HG03442 (cell line): ENCODE measurements at regions not wholly inside any gene's neighbourhood (a gene's known extent, or its start where the extent isn't known, plus 50 kb on each side); places are given as distances from the start of the nearest gene placed in this dataset.

Experiments used
- ATAC-seq: cut with Tn5 transposase; IDR thresholded peaks from one replicate; pipeline ENCODE4 v1.9.1; 2021; ENCODE audit warnings: mild to moderate bottlenecking, moderate library complexity; ENCODE audit not compliant: unreplicated experiment

GRCh38 chr9:80004714-80005113 lies 432.9 kb downstream of the TLE4 start:
- no peak for ATAC-seq

GRCh38 chr9:79990536-79990935 lies 418.8 kb downstream of the TLE4 start:
- ATAC-seq: no peak

- ATAC-seq: no peak
Observed at GRCh38 chr9:79989079-79989478, 417.3 kb downstream of the TLE4 start.

- ATAC-seq: no peak
Observed at GRCh38 chr9:79988126-79988525, 416.4 kb downstream of the TLE4 start.

- ATAC-seq: no peak
Observed at GRCh38 chr9:79986437-79986836, 414.7 kb downstream of the TLE4 start.

- no peak for ATAC-seq
Observed at GRCh38 chr9:79985772-79986171, 414.0 kb downstream of the TLE4 start.

GRCh38 chr9:79985264-79985663 lies 413.5 kb downstream of the TLE4 start:
- no peak for ATAC-seq

GRCh38 chr9:79984429-79985067 lies 412.8 kb downstream of the TLE4 start:
- no peak for ATAC-seq

GRCh38 chr9:79980432-79980831 lies 408.7 kb downstream of the TLE4 start:
- no peak for ATAC-seq

- no peak for ATAC-seq
Observed at GRCh38 chr9:79977510-79978197, 405.9 kb downstream of the TLE4 start.

- ATAC-seq: no peak
Observed at GRCh38 chr9:79977074-79977435, 405.3 kb downstream of the TLE4 start.

GRCh38 chr9:79976257-79977073 lies 404.7 kb downstream of the TLE4 start:
- no peak for ATAC-seq

GRCh38 chr9:79975621-79976256 lies 404.0 kb downstream of the TLE4 start:
- ATAC-seq: no peak

GRCh38 chr9:79974806-79975422 lies 403.1 kb downstream of the TLE4 start:
- no peak for ATAC-seq

GRCh38 chr9:79973627-79974026 lies 401.9 kb downstream of the TLE4 start:
- no peak for ATAC-seq

- no peak for ATAC-seq
Observed at GRCh38 chr9:79970146-79970425, 398.3 kb downstream of the TLE4 start.

- no peak for ATAC-seq
Observed at GRCh38 chr9:79969393-79970145, 397.8 kb downstream of the TLE4 start.

- ATAC-seq: no peak
Observed at GRCh38 chr9:79968533-79968932, 396.8 kb downstream of the TLE4 start.

- no peak for ATAC-seq
Observed at GRCh38 chr9:79962836-79963235, 391.1 kb downstream of the TLE4 start.

GRCh38 chr9:79962150-79962549 lies 390.4 kb downstream of the TLE4 start:
- no peak for ATAC-seq

GRCh38 chr9:79955300-79955699 lies 383.5 kb downstream of the TLE4 start:
- no peak for ATAC-seq
